ENCODE measurements at regions not wholly inside any gene's neighbourhood (a gene's known extent, or its start where the extent isn't known, plus 50 kb on each side); places are given as distances from the start of the nearest gene placed in this dataset.

DNA sequence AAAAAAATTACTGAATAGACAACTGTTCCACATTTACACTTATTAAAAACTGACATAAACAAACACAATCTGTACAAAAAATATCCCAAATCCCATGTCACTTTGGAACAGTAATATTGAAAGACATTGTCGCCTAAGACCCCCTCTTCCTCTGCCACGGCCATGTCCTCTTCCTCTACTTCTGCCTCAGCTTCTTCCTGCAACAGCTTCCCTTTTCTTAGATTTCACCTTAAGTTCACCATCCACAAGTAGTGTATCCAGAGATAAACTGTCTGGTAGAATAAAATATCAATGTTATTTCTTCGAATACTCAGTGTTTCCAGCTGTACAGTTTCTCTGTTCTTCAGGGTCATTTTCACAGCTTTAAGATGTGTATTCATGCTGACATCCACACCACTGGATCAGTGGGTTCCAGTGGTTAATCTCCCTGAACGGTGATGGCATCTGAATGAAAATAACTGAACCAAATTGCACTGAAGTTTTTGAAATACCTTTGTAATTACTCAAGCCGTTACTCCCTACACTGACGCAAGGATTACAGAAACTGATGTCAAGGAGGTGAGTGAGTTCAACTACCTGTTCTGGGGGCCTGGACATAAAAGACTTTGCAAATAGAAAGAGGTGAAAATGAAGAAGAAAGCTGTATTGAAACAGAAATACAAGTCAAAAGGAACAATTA, 208.5 kb downstream of the C12orf50 start:
- intact Hi-C loops (cut with DNase I; ENCODE audit: low total_unique reads): no loop called here
- 58 to 66% (median 64%) methylated on average over 6 of the region's 6 CpGs for WGBS, 5 donors
- no peak for TF ChIP-seq POLR2AphosphoS5 (IDR thresholded peaks at IDR 0.05)
- TF ChIP-seq POLR2A (IDR thresholded peaks at IDR 0.05): no peak
- TF ChIP-seq, protein P1, sequence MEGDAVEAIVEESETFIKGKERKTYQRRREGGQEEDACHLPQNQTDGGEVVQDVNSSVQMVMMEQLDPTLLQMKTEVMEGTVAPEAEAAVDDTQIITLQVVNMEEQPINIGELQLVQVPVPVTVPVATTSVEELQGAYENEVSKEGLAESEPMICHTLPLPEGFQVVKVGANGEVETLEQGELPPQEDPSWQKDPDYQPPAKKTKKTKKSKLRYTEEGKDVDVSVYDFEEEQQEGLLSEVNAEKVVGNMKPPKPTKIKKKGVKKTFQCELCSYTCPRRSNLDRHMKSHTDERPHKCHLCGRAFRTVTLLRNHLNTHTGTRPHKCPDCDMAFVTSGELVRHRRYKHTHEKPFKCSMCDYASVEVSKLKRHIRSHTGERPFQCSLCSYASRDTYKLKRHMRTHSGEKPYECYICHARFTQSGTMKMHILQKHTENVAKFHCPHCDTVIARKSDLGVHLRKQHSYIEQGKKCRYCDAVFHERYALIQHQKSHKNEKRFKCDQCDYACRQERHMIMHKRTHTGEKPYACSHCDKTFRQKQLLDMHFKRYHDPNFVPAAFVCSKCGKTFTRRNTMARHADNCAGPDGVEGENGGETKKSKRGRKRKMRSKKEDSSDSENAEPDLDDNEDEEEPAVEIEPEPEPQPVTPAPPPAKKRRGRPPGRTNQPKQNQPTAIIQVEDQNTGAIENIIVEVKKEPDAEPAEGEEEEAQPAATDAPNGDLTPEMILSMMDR (IDR thresholded peaks at IDR 0.05 in 8 of 11, conservative IDR thresholded peaks at IDR 0.05 in 3 of 11): no peak

GRCh38 chr12:87818441-87818840, 210.8 kb downstream of the C12orf50 start:
- no peaks in the 10 kb centered on the region for H3K27me3 ChIP-seq (replicated peaks in 1 of 7)
- H3K36me3 ChIP-seq: no peaks in the 10 kb centered on the region
- TF ChIP-seq, protein P1 (IDR thresholded peaks at IDR 0.05 in 8 of 11, conservative IDR thresholded peaks at IDR 0.05 in 3 of 11): no peak
- TF ChIP-seq POLR2AphosphoS5 (IDR thresholded peaks at IDR 0.05) (no peak), POLR2A (IDR thresholded peaks at IDR 0.05) (no peak)
- H3K4me1 ChIP-seq: peaks cover 0 to 6% (median 0%) of the 10 kb centered on the region in 6 donors
- no peak overlapping the region for H3K27ac ChIP-seq
- intact Hi-C loops (cut with DNase I; ENCODE audit: low total_unique reads): no loop called here
- DNase-seq: no peak
- no peak overlapping the region for H3K4me3 ChIP-seq
- no peaks in the 10 kb centered on the region for H3K9me3 ChIP-seq

More for the DNA sequence above, 208.5 kb downstream of the C12orf50 start:
- Histone ChIP-seq H3K27me3 (replicated peaks in 1 of 7) (no peaks in the 10 kb centered on the region), H3K4me1 (peaks cover 0 to 6% (median 0%) of the 10 kb centered on the region in 6 donors), H3K4me3 (no peak overlapping the region), H3K9me3 (no peaks in the 10 kb centered on the region), H3K27ac (no peak overlapping the region), H3K36me3 (no peaks in the 10 kb centered on the region)
- DNase-seq: no peak

DNA sequence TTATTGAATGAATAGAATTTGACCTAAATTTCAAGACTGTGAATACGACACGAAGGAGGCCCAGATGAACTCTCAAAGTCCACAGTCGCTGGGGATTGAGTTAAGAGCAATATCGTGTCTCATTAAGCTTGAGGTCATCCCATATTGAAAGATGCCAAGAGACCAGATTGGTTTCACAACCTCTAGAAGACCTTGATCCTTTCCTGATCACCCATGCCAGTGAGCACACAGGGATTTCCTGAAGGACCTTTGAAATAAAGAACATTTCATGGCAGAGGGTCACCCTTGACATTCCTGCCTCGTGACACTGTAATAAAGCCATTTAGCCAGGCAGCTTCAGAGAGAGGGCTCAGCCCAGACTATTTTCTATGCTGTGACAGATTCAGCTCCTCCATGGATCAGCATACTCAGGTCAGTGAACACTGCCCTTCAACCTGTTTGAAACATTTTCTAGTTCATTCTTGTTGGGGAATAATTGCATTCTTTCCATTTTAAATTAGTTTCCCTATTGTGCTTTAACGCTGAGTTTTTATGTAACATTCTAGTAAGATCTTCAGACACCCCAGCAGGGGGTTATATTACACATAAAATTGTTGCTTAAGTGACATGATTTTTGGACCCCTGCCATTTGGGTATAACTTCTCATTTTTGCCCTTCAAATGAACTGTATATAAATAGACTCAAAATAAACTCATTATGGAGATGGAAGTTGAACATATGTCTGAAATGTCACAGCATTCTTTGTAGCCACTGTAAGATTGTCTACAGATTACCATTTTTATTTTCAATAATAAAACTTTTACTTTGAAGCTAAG, 213.2 kb downstream of the C12orf50 start:
- TF ChIP-seq POLR2AphosphoS5 (IDR thresholded peaks at IDR 0.05) (no peak), POLR2A (IDR thresholded peaks at IDR 0.05) (no peak)
- TF ChIP-seq, protein P1 (IDR thresholded peaks at IDR 0.05 in 8 of 11, conservative IDR thresholded peaks at IDR 0.05 in 3 of 11): no peak
- H3K27ac ChIP-seq: peak overlapping the region in 2 of 8 donors; percentile 9 to 19
- peaks cover 0 to 6% (median 0%) of the 10 kb centered on the region in 6 donors for H3K4me1 ChIP-seq
- 58 to 82% (median 71%) methylated on average over 6 of the region's 6 CpGs for WGBS, 5 donors
- H3K4me3 ChIP-seq: no peak overlapping the region
- no peaks in the 10 kb centered on the region for H3K9me3 ChIP-seq
- intact Hi-C loops (cut with DNase I; ENCODE audit: low total_unique reads): no loop called here
- DNase-seq: no peak
- H3K27me3 ChIP-seq (replicated peaks in 1 of 7): no peaks in the 10 kb centered on the region
- H3K36me3 ChIP-seq: no peaks in the 10 kb centered on the region

DNA sequence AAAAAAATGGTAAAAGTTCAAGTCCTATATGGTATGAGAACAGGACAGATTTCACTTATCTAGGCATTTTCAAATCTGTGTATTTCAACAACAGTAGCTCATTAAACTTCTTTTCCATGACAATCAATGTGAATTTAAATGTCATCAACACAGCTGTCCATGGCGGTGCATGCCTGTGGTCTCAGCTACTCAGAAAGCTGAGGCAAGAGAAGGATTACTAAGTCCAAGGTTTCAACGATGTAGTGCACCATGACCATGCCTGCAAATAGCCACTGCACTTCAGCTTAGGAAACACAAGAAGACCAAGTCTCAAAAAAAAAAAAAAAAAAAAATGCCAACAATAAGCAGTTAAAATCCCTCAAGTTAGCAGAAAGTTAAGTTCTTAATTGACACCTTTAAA, 214.6 kb downstream of the C12orf50 start:
- Histone ChIP-seq H3K4me3 (no peak overlapping the region), H3K27ac (no peak overlapping the region), H3K4me1 (peaks cover 0 to 6% (median 0%) of the 10 kb centered on the region in 6 donors), H3K9me3 (no peaks in the 10 kb centered on the region), H3K27me3 (replicated peaks in 1 of 7) (no peaks in the 10 kb centered on the region), H3K36me3 (no peaks in the 10 kb centered on the region)
- no peak for DNase-seq
- TF ChIP-seq POLR2AphosphoS5 (IDR thresholded peaks at IDR 0.05): no peak
- WGBS, 5 donors: 61 to 93% (median 73%) methylated on average over 2 of the region's 2 CpGs
- intact Hi-C loops (cut with DNase I; ENCODE audit: low total_unique reads): no loop called here
